GM04503 (cell line): ENCODE measurements at regions not wholly inside any gene's neighbourhood (a gene's known extent, or its start where the extent isn't known, plus 50 kb on each side); places are given as distances from the start of the nearest gene placed in this dataset.

ENCODE experiments used
- DNase-seq: peaks from one replicate; pipeline ENCODE4 v3.0.0-alpha.2; 2012; ENCODE audit warnings: low read depth

- no peak for DNase-seq
These were observed 56.1 kb upstream of the TMC5 start for GRCh38 chr16:19361587-19361986.

DNA sequence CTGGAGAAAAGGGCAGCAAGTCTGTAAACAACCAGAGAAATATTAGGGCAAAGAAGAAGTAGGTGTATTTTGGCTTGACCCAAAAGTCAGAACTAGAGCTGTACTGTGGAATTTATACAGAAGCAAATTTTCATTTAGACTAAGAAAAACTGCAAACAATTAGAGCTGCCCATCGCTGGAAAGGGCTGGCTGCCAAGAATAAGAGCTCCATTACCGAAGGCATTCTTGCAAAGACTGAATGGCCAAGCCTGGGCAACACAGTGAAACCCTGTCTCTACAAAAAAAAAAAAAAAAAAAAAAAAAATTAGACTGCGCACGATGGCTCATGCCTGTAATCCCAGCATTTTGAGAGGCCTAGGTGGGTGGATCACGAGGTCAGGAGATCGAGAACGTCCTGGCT lies 53.9 kb upstream of the TMC5 start:
- no peak for DNase-seq

- DNase-seq, result no peak
These were observed 52.2 kb upstream of the TMC5 start for GRCh38 chr16:19365486-19365885.

DNA sequence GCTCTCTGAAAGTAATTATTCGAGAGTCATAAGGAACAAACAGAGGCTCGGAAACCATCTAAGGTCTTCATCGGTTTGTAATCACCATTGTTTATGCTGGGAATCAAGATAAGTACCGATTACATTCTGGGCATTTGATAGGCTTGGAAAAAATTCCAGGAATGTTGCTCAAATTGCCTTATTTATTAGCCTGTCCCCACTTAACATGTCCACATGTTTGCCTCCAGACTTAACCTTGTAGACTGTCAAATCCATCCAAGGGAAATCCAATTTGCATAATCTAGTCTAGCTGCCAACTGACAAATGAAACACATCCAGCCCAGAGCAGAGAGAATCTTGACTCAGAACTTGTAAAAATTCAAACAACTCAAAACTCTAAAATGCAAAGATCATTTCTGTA lies 51.3 kb upstream of the TMC5 start:
- DNase-seq, result peak; percentile 7

DNA sequence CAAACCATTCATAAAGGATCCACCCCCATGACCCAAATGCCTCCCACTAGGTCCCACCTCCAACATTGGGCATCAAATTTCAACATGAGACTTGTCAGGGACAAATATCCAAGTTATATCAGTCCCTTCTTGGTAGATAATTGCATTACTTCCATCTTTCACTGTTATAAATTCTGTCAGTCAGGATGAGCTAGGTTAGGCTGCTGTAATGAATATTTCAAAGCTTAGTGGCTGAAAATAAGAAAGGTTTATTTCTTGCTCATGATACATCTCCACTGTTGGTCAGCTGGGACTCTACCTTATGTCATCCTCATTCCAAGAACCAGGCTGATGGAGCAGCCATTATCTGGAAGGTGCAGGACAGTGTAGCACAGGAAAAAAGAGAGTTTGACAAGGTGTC lies 50.3 kb upstream of the TMC5 start:
- DNase-seq, result no peak
